NCI-H1930 (cell line): ENCODE measurements at regions not wholly inside any gene's neighbourhood (a gene's known extent, or its start where the extent isn't known, plus 50 kb on each side); places are given as distances from the start of the nearest gene placed in this dataset.

Experiments
- DNase-seq, 2 experiments: peaks; one replicate each; lab custom pipeline; 2025; lab: John Stamatoyannopoulos, UW

- DNase-seq: no peak
These were observed 51.3 kb upstream of the CNKSR3 start for GRCh38 chr6:154561750-154562149.

- no peak for DNase-seq
These were observed 54.8 kb upstream of the CNKSR3 start for GRCh38 chr6:154565331-154565730.

- DNase-seq: no peak
These were observed 56.4 kb upstream of the CNKSR3 start for GRCh38 chr6:154566866-154567265.

DNA sequence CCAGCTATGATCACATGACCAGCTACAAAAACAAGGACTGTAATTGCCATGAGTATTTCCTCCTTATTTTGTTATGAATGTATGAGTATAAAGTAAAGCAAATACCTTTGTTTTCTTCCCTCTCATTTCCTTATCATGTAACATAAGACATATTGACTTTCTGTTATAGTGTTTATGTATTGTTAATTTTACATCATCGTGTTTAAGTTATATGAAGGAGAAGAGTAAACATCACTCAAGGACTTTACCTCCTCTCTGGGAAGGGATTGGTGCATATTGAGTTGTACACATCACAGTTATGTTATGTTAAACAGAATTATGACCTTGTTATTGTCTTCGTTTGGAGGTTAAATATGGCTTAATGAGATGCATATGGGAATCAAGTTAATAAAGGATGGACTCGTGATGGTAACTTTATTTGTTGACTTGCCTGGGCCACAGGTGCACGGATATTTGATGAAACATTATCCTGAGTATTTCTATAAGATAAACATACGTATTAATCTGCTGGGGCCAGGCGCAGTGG, 57.3 kb upstream of the CNKSR3 start:
- DNase-seq: no peak

DNA sequence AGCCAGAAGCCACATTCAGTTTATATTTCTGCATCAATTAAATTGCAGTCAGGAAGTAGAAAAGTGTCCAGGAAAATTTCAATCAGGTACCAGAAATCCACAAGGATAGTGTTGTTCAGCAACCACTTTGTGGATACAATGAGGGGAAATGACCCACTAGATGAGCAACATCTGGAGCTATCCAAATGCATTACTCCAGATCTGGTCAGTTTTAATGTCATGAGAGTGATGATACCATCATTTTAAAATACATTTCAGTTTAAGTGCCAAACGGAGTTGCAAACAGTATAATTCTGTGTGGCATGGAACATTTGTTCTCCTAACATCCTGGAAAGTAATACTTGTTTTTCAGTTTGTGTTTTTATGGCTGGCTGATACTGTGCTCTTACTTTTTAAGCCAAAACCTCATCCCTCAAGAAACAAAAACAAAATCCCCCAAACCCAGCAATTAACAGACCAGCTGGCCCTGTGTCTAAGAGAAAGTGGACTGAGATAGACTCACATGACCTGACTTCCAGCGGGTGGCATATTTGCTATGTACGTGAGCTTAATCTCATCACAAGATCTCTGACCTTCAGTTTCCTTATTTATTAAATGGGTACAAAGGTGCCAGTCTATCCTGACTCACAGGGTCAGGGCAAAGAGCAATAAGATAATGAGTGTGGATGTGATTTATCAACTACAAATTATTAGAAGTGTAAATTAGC, 58.8 kb upstream of the CNKSR3 start:
- DNase-seq: no peak

DNA sequence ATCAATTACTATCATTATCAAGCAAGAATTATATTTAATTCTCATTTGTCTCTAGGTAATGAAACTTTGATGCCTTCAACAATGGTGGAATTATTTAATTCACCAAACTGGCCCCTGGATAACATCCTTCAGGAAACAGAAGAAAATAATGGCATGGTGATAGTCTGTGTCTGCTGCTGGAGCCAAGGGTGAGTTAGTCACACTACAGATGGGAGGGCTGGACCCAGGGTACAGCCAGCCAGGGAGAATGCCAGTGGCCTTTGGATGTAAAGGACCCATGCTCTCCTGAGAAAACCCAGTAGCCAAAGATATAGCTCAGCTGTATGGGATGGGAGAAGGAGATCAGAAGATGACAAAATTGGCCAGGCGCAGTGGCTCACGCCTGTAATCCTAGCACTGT, 60.0 kb upstream of the CNKSR3 start:
- no peak for DNase-seq

GRCh38 chr6:154572556-154572955, 62.1 kb upstream of the CNKSR3 start:
- no peak for DNase-seq

GRCh38 chr6:154578004-154578559, 67.6 kb upstream of the CNKSR3 start:
- DNase-seq: no peak

GRCh38 chr6:154579046-154579445, 68.6 kb upstream of the CNKSR3 start:
- DNase-seq: no peak

DNA sequence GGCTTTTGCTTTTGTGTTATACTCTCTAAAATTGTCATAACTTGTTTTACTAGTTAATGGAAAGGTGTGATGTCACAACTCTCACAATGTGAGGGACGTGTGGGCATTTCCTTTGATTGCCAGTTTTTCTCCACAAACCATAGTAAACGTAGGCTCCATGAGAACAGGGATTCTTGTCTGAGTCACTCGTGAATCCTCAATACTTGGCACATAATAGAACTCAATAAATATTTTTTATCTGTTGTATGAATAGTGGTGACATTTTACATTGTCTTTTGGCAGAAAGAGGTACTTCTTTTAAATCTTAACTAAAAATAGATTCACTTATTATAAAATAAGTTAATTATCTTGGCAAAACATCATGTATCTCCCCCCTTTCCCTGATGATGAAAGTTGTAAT, 69.0 kb upstream of the CNKSR3 start:
- no peak for DNase-seq

GRCh38 chr6:154580397-154581135, 70.1 kb upstream of the CNKSR3 start:
- no peak for DNase-seq

DNA sequence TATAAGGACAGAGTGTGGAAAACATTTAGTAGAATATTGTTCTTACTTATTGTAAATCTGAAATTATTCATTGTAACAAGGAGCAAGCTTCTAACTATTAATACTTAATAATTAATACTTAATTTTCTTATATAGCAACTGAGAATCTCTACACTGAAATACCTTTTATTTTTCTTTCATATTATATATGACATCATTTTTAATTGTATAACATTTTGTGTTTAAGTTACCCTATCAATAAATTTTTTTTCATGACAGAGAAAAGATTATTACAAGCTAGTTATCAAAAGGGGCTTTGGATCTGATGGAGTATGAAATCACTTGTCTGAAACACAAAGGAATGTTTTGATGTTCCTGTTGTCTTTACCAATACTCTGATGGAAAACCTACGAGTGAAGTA, 72.2 kb upstream of the CNKSR3 start:
- DNase-seq: no peak

DNA sequence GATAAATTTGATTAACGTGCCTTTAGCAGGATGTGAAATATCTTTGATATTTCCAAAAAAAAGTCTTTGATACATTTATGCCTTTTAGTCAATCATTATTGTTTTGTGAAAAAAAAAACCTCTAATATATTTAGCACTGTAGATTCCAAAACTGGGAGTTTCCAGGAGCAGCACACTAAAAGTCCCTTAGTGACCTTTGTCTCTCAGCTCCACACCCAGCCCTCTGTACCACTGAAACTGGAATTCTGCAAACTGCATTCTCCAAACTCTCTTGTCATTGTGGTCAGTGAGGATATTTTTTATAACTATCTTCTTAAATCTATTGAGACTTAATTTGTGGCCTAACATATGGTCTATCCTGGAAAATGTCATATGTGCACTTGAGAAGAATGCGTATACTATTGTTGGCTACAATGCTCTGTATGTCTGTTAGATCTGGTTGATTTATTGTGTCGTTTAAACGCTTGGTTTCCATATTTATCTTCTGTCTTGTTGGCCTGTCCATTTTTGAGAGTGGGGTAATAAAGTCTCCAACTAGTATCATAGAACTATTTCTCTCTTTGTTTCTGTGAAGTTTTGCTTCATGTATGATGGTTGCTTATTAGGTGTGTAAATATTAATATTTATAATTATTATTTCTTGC, 73.2 kb upstream of the CNKSR3 start:
- DNase-seq: no peak

- peak; percentile 94 for DNase-seq
These were observed 80.3 kb upstream of the CNKSR3 start for GRCh38 chr6:154590756-154591155.

DNA sequence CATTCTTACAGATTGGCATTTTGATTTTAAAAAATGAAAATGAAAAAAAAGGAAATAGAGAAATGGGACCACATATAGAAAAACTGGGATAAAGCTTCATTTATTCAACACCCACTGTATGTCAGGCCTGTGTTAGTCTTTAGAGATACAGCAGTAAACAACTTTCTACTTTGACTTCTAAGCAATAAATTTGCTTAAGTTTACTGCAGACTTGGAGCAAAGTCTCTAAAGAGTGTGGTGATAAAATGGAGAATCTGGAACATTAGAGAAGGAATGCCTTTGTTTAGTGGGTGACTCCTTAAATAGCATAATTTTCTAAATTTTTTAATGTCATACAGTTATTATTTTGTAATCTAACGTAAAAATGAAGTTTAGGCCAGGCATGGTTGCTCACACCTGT, 80.7 kb upstream of the CNKSR3 start:
- no peak for DNase-seq

GRCh38 chr6:154592199-154592860, 81.8 kb upstream of the CNKSR3 start:
- no peak for DNase-seq

GRCh38 chr6:154593122-154593521, 82.6 kb upstream of the CNKSR3 start:
- DNase-seq: no peak

- DNase-seq: no peak
These were observed 84.2 kb upstream of the CNKSR3 start for GRCh38 chr6:154594496-154595198.

DNA sequence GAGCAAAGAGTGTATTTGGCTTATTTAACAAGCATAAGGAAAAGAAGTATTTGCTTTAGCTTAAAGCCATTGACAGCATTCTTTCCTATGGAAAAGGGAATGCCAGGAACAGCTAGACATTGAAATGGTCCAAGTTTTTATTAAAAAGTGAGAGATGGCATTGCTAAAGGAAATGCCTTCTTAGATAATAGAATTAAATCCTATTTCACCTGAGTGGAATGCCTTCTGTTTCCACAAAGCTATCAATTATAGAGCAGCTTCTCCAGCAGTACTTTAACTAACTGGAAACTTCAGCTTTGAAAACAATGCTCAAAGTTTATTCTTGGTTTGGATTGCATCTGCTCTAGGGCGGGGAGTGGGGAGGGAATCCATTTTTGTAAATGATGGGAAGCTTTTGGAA, 85.1 kb upstream of the CNKSR3 start:
- DNase-seq: no peak

- DNase-seq: no peak
These were observed 85.5 kb upstream of the CNKSR3 start for GRCh38 chr6:154596009-154596408.

GRCh38 chr6:154596701-154597100, 86.2 kb upstream of the CNKSR3 start:
- no peak for DNase-seq

DNA sequence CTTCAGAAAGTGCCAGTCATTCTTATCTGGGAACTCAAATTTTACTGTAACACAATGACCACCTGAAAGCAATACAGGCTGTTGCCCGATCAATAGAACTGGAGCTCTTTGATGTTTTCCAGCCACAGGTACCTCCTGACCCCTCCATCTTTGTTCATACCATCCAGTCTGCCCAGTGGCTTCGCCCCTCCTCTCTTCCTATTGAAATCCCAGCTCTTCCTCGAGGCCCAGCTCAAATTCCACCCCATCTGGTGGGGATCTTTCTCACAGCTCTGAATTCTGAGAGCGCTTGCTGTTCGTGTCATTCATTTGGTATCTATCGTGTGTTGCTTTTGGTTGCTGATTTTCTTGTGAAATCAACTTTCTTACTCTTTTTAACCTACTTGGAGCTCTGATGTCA, 87.9 kb upstream of the CNKSR3 start:
- no peak for DNase-seq
